ENCODE measurements at regions not wholly inside any gene's neighbourhood (a gene's known extent, or its start where the extent isn't known, plus 50 kb on each side); places are given as distances from the start of the nearest gene placed in this dataset.
"Not testable (repeated sequence)": the region's sequence is repeated elsewhere in the genome, so short reads cannot be mapped to it uniquely, and the experiment has no call there.

DNA sequence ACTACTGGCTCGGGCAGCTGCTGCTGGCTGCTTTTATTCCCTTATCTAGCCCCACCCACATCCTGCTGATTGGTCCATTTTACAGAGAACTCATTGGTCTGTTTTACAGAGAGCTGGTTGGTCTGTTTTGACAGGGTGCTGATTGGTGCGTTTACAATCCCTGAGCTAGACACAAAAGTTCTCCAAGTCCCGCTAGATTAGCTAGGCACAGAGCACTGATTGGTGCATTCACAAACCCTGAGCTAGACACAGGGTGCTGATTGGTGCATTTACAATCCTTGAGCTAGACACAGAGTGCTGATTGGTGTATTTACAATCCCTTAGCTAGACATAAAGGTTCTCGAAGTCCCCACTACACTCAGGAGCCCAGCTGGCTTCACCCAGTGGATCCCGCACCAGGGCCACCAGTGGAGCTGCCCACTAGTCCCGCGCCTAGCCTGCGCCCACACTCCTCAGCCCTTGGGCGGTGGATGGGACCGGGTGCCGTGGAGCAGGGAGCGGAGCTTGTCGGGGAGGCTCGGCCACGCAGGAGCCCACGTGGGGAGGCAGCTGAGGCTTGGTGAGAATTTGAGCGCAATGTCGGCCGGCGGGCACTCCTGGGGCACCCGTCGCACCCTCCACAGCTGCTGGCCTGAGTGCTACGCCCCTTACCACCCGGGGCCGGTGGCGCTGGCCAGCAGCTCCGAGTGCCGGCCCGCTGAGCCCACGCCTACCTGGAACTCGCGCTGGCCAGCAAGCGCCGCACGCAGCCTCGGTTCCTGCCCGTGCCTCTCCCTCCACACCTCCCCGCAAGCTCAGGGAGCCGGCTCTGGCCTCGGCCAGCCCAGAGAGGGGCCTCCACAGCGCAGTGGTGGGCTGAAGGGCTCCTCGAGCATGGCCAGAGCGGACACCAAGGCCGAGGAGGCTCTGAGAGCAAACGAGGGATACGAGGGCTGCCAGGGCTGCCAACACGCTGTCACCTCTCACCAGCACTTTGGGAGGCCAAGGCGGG, 91.1 kb upstream of the HS3ST2 start:
- DNase-seq = not testable (repeated sequence)

DNA sequence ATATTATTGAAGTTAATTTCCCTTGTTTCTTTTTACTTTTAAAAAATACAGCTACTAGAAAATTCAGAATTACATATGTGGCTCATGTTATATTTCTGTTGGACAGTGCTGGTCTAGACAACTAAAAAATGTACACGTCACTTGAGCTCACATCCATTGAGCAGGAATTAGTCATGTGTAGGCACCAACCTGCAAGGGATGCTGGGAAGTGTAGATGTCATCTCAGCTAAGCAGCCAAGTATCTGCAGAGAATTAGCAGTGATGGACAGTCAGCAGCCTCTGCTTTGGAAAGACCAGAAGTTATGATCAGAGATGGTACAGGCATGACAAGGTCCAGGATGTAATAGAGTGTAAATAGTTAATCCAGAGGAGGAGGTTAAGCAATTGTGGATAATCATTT, 87.1 kb upstream of the HS3ST2 start:
- no peak for DNase-seq

DNA sequence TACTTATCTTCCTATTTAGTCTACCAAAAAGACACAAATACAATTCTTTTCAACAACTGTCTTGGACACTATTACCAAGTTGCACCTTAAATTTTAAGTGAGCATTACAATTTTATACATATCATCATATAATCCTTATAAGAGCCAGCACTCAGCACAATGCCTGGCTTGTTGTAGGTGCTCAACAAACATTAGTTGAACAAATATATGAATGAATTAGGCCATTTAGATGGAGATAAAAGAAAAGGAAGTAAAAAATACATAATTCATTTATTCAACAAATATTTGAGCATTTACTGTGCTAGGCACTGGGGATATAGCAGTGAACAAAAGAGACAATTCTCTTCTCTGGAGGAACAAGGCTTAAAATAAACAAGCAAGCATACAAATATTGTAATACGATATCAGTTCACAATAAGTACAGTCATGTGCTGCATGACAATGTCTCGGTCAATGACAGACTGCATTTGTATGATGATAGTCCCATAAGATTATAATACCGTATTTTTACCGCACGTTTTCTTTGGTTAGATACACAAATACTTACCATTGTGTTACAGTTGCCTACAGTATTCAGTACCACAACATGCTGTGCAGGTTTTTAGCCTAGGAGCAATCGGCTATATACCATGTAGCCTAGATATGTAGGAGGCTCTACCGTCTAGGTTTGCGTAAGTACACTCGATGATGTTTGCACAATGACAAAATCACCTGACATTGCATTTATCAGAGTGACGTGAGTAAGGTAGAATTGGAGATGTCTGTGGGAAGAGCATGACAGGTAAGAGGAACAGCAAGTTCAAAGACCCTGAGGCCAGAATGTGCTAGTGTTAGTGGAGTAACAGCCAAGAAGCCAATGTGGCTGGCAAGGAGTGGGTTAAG, 86.4 kb upstream of the HS3ST2 start:
- no peak for DNase-seq

DNA sequence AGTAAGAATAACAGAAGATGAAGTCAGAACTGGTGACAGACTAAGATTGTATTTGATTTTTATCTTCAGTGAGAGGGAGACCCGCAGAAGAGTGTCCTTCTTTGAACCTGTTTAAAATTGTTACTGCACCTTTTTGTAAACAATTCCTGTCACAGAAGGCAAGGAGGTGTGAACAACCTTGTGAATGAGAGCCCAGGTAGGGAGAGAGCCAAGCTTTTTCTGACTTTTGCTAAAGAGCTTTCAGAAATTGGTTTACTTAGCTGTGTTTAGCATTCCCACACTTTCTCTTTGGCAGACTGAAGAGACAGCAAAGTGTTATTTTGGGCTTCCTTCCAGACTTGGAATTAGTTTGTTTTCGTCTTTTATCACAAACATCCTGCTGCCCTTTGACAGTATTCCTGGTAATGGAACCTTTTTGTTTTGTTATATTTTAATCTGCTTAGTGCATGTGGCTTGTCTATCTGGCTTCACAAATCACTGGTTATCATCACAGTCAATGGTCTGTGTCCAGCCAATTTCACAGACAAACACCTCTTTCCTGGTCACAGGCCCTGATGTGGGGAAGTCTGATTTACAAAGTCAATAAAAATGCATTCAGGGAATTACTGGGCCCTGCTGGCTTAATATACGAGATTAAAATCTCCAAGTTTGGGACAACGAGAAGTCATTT, 85.7 kb upstream of the HS3ST2 start:
- DNase-seq = no peak

DNA sequence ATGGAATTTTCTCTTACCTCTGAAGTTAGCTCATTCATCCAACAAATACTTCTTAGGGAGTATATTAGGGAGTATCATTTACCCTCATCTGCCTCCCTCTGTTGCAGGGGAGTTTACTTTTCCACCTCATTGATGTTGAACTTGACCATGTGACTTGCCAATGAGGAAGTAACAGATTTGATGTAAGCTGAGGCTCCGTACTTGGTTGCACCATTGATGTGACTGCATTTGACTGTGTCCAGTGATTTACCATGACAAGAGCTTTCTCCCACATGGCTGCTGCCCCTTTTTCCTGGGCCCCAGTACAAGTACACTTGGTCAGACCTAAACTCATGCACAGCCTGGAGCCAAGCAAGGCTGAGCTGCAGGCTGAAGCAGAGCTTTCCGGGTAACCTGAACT, 81.6 kb upstream of the HS3ST2 start:
- DNase-seq = no peak

DNA sequence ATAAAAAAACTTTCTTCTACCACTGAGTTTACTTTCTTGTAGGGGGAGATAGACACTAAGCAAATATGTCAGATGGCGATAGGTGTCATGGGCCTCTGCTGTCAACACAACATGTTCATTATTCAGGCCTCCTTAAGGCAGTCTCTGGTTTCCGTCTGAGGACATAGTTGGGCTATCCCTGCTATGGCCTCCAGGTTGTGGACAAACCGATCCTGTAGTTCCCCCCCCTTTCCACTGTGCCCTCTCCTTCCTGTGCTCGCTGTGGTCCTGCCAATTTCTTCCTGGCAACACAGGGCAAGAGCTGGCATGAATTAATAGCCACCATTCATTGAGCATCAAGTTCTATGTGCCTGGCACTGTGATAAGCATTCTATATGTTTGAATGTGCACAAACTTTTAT, 81.0 kb upstream of the HS3ST2 start:
- no peak for DNase-seq

DNA sequence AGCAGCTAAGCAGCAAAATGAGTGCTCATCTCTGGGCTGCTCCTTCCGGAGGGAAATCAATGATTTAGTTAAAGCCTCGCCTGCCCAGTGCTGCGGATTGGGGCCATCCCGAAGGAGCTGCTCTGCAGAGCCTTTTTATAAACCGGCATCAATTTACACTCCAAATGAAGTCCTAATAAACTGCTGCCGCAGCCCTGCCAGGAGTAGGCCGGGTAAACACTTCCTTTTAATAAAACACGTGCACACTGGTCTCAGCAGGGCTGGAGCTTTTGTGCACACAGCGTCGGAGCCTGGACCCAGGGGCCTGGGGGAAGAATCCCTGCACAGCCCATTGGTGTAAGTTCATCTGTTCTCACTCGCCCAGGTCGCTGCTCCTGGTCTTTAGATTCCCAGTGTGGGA, 79.6 kb upstream of the HS3ST2 start:
- DNase-seq = no peak

DNA sequence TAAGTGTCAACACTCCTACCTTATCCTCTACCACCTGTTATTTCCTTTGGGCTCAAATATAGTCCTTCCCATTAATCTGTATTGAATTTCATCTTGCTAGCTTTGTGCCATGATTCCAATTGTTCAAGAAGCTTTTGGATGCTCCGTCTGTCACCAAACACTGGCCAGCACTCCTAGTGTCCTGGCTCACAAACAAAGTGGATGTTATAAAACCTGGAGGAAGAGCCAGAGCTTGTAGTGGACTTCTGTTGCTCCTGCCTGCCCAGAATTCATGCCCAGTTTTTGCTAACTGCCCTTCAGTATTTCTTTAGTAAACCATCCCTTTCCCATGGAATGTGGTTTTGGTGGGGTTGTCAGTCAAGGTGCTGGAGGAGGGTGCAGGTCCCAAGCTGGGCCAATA, 77.2 kb upstream of the HS3ST2 start:
- no peak for DNase-seq

DNA sequence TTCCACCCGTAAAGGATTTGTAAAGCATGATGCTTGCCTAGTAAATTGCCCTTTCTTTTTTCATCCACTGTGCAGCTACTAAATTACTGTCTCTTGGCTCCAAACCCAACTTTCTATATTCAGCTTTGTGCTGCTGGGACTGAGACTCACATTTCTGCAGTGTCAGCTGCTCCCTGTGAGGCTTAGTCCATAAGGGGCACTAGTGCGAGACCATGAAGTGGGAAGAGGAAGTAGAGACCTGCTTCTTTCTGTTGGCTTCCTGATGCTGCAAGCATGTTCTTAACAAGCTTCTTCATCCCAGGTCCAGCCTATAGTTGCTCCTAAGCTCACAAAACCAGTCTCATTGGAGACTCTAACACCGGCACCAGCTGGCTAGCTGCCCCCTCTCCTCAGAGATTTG, 74.9 kb upstream of the HS3ST2 start:
- DNase-seq = no peak

DNA sequence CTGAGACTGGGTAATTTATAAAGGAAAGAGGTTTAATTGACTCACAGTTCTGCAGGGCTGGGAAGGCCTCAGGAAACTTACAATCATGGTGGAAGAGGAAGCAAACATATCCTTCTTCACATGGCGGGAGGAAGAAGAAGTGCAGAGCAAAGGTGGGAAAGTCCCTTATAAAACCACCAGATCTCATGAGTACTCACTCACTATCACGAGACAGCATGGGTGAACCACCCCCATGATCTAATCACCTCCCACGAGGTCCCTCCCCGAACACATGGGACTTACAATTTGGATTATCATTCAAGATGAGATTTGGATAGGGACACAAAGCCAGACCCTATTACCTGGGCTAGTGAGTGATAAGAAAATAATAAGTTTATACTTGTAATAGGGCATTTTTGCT, 70.6 kb upstream of the HS3ST2 start:
- no peak for DNase-seq

DNA sequence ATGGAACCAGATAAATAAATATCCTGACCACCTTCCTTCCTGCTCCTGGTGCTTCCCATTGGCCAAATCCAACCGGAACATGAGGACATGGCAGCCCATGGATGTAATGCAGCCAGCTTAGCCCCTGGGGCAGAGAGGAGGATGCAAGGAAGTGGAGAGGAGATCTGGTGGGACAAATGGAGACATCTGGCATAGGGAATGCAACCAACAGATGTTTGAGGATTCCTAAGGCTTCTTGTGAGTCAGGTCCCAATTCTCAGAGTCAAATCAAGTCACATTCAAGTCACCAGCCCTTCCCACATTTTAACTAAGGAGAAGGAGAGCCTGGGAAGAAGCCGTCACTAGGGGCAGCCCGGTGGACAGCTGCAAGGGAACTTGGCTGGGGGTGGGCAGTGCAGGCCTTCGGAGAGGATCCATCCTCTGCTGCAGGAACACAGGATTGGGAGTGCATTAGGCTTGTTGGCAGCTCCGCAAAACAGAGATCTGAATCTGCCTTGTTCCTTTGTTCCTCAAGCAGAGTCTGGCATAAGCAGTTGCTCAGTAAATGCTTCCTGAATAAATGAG, 62.8 kb upstream of the HS3ST2 start:
- DNase-seq = no peak

DNA sequence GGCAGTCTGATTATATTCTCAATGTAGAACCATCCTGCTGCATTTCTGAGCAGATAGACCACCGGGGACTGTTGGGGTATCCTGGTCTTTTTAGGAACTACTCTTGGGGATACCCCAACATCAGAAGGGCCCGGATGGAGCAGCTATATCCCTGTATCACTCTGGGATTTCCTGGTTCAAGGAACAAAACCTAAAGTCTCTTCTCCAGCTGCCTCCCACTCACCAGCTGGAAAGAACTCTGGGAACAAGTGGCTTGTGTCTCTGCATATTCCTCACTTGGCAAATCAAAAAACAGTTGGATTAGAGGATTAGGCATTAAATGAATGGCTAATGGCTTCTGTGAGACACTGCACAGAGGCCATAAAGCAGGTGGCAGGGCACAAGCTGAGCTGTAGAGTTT, 62.3 kb upstream of the HS3ST2 start:
- DNase-seq = no peak

DNA sequence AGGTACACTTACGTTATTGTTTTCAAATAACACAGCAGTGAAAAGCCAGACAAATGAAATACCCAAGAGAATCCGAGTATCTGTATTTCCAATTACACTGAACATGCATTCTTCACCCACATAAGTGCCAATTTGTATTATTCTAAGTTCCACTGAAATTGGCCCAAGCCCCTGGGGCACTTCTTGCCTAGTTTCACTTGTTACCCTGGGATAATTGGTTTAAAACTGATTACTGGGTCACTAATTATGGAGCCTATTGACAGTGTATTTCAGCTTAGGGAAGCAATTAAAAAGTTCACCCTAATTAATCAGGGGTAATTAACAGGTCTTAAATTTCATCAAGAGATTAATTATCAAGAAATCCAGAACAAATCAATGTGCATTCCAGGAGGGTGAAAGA, 60.5 kb upstream of the HS3ST2 start:
- no peak for DNase-seq

DNA sequence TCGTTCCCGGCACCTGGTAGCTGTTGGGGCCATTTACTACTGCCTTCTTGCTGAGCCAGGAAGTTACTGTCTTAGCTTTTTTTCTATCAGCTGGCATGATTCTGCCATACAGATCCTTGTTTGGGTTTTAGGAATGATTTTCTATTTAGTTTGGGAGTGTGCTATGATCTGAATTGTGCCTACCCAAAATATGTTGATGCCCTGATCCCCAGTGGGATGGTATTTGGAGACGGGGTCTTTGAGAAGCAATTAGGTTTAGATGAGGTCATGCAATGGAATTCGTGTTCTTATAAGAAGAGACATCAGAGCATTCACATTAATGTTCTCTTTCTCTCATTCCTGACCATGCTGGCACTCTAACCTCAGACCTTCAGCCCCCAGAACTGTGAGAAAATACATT, 59.4 kb upstream of the HS3ST2 start:
- DNase-seq = no peak

DNA sequence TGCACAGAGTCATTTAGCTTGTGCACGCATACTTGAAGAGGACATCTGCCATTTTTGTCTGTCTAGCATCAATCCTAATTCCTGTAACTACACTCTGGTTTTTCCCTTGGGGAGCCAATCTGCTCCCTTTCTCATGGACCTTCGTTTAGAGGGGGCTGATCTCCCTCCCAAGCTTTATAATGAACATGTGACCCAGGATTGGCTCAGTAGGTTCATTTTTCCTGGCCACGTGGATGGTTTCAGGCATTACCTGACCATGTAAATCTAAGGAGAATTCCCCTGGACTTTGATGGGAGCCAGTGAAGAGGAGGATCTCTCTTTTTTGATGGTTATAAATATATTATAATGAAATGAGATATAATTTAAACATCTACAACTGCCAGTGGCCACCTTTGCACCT, 56.8 kb upstream of the HS3ST2 start:
- DNase-seq = no peak

DNA sequence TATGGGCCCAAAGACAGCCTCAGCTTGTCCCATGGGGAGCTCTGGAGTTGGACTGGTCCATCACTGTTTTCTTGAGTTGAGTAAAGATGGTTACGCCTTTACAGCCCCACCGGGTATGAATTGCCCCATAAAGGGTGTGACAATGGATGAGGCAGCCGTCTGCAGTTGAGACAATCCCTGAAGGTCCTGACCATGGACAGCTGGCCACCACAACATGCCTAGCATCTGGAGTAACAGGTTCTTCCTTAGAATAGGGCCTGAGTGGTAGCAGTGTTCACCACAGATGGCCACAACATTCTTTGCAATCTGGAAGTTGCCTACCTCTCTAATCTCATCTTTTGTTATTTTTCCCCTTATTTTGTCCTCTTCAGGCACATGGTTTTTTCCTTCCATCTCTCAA, 51.5 kb upstream of the HS3ST2 start:
- DNase-seq = no peak

DNA sequence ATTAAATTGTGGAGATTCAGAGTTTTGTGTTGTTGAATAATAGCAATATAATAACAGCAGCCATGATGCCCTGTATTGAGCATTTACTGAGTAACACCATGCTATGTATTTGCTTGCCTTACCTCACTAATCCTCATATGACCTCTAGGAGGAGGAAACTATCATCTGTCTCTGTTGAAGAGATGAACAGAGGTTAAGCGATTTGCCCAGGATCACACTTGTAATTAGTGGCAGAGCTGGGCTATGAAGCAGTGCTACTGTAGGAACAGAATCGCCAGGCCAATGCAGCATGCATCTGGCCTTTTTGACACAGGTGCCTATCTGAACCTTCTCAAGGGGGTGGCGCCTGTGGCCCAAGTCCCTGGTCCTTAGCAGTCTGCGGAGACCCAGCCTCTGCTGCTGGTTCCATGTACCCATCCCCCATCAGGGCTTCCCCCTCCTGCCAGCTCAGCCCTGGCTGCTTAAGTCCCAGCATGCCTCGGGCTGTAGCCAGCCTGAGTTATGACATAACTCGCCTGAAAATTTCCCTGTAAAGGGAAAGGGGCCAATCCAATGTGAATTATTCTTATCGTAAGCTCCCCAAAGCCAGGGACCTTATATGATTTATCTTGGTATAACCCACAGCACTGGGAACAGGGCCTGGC, 50.4 kb upstream of the HS3ST2 start:
- DNase-seq = no peak
